Stimulated activated CD4-positive, alpha-beta T cell treated with anti-CD3 and anti-CD28 coated beads, TNF-alpha, amount 100 ng/mL, for 48 hours (primary cell): ENCODE measurements at regions not wholly inside any gene's neighbourhood (a gene's known extent, or its start where the extent isn't known, plus 50 kb on each side); places are given as distances from the start of the nearest gene placed in this dataset.
"Not testable (repeated sequence)": the region's sequence is repeated elsewhere in the genome, so short reads cannot be mapped to it uniquely, and the experiment has no call there.

Experiments
- DNase-seq, 3 donors: peaks; one replicate each; pipeline ENCODE4 v3.0.0-alpha.2; 2020; ENCODE audit warnings: low read depth in 3 of 3

- no peak for DNase-seq
Measured at GRCh38 chr13:89968470-89968869, 1379.0 kb upstream of the MIR17HG start.

DNA sequence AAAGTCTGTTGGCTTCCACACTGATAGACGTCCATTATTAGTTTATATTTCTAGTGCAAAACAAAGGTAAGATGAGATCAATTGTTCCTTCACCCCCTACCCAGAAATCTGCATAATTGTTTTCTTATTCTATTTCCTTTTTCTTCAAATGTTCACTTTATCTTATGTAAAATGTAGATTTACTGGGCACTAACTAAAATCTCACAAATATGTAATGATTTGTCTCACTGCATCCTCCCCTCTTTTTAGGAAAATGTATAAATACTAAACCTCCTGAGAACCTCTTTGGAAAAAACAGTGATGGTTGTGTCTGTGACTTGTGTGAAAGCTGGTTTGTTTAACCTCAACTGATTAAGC lies 1377.2 kb upstream of the MIR17HG start:
- DNase-seq, result no peak

GRCh38 chr13:89977203-89977602 lies 1370.3 kb upstream of the MIR17HG start:
- DNase-seq, result no peak

DNA sequence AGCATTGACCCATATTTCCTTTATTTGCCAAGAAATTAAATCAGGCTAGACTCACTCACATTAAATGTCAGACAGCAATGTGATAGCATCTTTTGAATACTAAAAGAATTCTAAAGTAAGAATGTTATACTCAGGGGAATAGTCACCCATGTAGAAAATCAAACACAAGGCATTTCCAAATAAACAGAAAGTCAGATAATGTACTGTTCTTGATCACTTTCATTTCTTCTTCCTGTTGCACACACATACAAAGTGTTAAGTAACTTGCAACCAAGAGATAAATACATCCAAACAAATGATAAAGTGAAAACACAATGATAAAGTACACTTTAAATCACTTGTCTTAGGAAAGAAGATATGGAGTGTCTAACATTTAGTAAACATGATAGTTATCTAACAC lies 1366.6 kb upstream of the MIR17HG start:
- no peak for DNase-seq

DNA sequence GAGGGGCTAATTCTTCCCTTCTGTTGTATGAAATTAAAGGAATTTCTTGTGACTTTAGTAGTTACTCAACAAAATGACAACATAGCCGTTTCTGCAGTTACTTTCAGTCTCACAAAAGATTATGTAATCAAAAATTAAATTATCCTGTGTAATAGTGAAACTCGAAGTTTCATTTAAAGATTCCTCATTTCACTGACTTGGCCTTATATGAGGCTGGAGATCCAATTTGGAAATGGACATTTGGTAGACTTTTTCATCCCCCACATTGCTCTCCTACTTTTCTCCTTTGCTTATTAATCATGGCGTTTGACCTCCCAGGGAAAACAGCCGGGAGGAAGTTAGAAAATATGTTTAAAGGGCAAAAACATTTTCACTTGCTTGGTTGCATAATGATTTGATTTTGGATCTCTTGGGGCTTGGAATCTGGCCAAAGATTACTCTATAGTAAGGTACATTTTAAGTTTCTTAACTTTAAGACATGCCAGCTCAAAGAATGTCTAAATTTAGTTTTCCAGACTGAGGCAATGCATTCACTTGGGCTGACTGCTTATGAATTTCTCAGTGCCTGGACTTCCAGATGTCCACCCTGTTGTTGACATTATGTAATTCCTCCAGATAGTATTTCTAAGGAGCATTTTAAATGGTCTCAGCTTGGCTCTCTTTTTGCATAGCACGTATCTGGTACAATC lies 1364.9 kb upstream of the MIR17HG start:
- DNase-seq, result no peak

- DNase-seq, result no peak
Measured at GRCh38 chr13:89988206-89988605, 1359.3 kb upstream of the MIR17HG start.

DNA sequence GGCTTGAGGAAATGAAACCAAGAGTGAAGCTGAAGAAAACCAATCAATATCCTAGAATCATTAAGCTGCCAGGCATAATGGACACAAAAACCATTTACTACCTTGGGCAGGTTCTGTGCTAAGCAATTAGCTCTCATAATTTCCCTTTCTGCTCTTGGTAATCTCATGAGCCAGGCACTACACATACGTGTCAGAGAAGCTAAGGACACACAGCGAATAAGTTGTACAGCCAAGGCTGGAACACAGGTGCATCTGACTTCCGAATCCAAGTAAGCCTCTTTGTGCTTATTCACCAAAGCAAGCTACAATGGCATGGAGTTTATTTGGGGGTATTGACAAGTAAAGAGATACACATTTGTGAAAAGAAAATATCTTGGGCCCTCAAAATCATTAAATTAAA lies 1343.9 kb upstream of the MIR17HG start:
- no peak for DNase-seq

- DNase-seq, result no peak
Measured at GRCh38 chr13:90008707-90009149, 1338.8 kb upstream of the MIR17HG start.

- DNase-seq, result no peak
Measured at GRCh38 chr13:90014038-90014437, 1333.4 kb upstream of the MIR17HG start.

- DNase-seq, result no peak
Measured at GRCh38 chr13:90015565-90016507, 1331.7 kb upstream of the MIR17HG start.

DNA sequence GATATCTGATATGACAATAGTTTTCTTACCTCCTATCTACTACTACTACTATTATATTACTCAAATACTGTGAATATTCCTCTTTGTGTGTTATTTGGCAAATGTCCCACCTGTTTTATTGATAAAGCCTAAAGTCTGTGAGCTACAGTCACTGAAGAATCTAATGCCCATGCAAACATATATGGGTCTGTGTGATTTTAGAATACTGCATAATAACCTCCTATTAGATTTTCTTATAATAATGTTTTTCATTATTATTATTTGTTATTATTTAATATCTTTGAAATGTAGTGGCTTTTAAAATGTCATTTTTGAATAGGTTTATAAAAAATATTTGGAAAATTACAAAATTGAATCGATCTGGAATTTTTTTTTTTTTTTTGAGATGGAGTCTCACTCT lies 1330.8 kb upstream of the MIR17HG start:
- DNase-seq, result no peak

- no peak for DNase-seq
Measured at GRCh38 chr13:90020536-90021070, 1326.9 kb upstream of the MIR17HG start.

DNA sequence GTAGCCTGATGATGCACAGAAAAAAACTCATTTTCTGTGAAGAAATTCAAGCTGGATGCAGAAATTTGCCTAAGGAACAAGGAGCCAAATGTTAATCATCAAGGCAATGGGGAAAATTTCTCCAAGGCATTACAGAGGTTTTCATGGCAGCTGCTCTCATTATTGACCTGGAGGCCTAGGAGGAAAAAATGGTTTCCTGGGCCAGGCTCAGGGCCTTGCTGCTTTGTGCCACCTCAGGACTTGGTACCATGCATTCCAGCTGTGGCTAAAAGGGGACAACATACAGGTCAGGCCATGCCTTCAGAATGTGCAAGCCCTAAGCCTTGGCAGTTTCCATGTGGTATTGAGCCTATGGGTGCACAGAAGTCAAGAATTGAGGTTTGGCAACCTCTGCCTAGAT lies 1320.1 kb upstream of the MIR17HG start:
- DNase-seq, result no peak

GRCh38 chr13:90032313-90032712 lies 1315.2 kb upstream of the MIR17HG start:
- no peak for DNase-seq

DNA sequence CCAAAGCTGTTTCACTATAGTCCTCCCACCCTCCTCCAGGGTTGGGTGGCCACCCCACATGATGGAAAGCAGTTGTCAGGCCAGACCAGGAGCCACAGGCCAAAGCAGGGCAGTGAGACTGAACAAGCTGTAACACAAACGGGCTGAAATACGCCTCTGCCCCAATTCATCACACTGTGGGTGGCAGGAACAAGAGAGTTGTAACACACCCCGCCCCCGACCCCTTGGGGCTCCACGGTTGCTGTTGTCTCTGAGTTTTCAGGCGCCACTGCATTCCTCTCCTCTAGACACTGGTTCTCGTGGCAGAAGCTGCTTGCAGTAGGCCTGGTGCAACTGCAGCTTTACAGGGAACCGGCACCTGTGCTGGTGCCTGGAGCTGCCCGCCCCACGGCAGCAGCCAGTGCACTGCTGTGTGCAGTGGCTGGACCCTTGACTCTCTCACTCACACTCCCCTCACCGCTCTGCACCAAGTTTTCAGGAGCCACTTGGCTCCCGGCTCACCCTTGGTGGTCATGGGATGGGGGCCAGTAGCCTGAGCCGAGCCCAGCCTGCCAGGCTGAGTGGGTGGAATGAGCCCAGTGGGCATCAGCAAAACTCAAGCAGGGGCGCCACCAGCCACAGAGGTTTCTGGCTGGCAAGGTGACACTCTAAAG lies 1314.5 kb upstream of the MIR17HG start:
- no peak for DNase-seq

DNA sequence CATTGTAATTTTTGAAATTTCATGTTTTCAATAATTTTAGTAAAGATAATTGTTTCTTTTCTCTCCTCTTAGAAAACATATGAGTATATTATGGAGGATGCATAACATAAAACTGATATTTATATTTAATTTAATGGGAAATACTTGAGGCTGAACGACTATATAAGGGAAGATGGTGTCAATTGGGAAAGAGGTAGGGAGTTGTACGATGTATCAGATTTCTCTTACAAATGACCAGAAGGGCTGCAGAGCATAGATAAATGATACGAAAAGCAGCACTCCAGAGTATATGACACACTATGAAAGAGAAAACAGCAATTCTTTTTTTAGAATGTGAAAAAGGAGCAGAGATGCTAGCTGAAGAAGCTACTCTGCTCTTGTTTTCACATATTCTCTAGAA lies 1308.0 kb upstream of the MIR17HG start:
- DNase-seq, result no peak

GRCh38 chr13:90047600-90047999 lies 1299.9 kb upstream of the MIR17HG start:
- DNase-seq, result no peak

DNA sequence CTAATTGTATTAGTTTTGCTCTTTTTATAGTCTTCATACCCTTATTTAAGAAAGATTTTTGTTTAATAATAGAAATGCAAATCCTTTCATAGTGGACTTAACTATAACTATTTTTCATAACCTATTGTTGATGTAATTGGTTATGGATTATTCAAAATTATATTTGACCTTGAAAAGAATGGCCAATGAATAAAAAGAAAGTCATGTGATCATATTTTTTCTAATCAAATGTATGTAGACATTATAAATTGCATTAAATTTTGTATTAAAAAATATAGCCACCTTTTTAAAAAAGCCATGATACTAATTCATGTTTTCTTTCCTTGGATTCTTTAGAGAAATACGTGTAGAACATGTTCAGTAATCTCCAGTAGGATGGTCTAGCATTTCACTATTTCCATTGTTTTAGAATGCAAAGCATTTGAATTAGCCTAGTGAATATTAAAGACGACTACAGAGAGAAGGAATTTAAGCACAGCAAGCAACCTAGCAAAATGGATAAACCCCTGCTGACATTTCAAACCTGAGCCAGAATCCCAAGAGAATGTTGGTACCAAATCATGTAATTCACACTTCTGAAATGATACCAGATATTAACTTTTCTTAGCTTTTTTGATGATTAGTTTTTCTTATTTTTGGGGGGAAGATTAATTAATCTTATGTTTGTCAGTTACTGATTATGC lies 1297.4 kb upstream of the MIR17HG start:
- no peak for DNase-seq

GRCh38 chr13:90055121-90055520 lies 1292.4 kb upstream of the MIR17HG start:
- DNase-seq, result no peak

DNA sequence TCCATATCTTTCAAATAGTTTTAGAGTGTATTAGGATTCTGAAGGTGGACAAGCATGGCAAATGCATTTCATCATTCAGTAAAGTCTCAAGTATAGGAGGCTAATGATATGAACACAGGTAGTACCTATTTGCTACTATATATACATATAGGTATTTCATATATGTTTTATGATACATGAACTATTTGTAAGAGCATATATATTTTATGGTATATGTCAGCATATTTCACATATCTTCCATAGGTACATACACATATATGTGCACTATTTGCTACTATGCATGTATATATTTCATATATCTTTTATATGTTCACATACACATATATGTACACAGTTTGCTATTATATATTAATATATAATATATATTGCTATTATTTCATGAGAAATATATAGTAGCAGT lies 1291.7 kb upstream of the MIR17HG start:
- no peak for DNase-seq

GRCh38 chr13:90064226-90064625 lies 1283.3 kb upstream of the MIR17HG start:
- not testable (repeated sequence) for DNase-seq

DNA sequence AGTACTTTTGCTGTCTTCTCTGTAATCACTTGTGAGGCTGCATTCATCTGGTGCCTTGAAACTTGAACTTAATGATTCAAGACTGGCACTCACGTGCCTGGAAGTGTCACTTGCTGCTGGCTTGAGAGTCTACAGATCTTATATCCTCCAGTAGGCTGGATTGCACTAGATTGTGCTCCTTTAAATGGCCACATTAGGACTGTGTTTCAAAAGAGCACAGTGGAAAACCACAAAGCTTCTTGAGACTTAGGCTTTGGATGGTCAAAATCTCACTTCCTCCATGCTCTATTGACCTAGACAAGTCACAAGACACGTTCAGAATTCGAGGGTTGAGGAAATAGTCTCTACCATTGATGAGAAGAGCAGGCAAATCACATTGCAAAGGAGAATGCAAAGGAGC lies 1278.8 kb upstream of the MIR17HG start:
- no peak for DNase-seq
